Type B pancreatic cell (in vitro differentiated cells): ENCODE measurements at regions not wholly inside any gene's neighbourhood (a gene's known extent, or its start where the extent isn't known, plus 50 kb on each side); places are given as distances from the start of the nearest gene placed in this dataset.
"Not testable (repeated sequence)": the region's sequence is repeated elsewhere in the genome, so short reads cannot be mapped to it uniquely, and the experiment has no call there.

Experiments used
- DNase-seq: peaks from one replicate; pipeline ENCODE4 v3.0.0; 2021; ENCODE audit warnings: mixed read lengths; ENCODE audit not compliant: unreplicated experiment; ENCODE audit errors: extremely low spot score
- H3K27ac Mint-ChIP-seq: 2 replicates; pipeline ENCODE4 v1.8.0; 2021; ENCODE audit warnings: mild to moderate bottlenecking, mixed read lengths
- H3K27me3 Mint-ChIP-seq: 2 replicates; pipeline ENCODE4 v1.8.0; 2021; ENCODE audit warnings: mixed read lengths
- H3K36me3 Mint-ChIP-seq: 2 replicates; pipeline ENCODE4 v1.8.0; 2021; ENCODE audit warnings: mixed read lengths
- H3K4me1 Mint-ChIP-seq: one replicate; pipeline ENCODE4 v1.8.0; 2021; ENCODE audit warnings: mixed read lengths; ENCODE audit not compliant: unreplicated experiment
- H3K4me3 Mint-ChIP-seq: 2 replicates; pipeline ENCODE4 v1.8.0; 2021; ENCODE audit warnings: mild to moderate bottlenecking, mixed read lengths
- H3K9me3 Mint-ChIP-seq: 2 replicates; pipeline ENCODE4 v1.8.0; 2021; ENCODE audit warnings: mixed read lengths
- TF ChIP-seq, protein P1 (sequence below): fragments of 200-600 bp; sonication (generic); conservative IDR thresholded peaks from 2 replicates; pipeline ENCODE4 v1.5.0; 2021; ENCODE audit warnings: antibody characterized with exemption, mild to moderate bottlenecking

DNA sequence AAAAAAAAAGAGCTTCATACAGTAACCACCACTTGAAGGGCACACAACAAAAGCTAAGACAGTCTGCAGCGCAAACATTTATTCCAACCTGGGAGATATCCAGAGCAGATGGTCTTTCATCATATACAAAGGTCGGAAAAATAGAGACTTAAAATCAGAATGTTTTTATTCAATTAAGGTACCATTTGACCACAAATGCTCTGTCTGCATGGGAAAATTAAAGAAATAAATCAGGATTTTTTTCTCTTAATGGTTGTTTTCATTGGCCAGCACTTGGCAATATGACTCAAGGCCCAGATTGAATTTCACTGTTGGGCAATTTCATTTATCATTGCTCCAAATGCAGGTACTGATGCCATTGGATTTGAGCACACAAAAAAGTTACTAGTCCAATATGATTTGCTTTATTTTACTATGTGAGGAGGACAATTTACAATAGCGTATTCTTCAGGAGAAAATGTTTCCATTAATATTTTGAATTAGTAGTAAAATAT, 145.9 kb upstream of the AGTR1 start:
- Mint-ChIP-seq H3K9me3 (no peaks in the 10 kb centered on the region), H3K27ac (no peak overlapping the region), H3K36me3 (no peaks in the 10 kb centered on the region), H3K4me3 (no peak overlapping the region), H3K27me3 (no peaks in the 10 kb centered on the region), H3K4me1 (peaks cover 10% of the 10 kb centered on the region)
- no peak for DNase-seq
- TF ChIP-seq, protein P1, sequence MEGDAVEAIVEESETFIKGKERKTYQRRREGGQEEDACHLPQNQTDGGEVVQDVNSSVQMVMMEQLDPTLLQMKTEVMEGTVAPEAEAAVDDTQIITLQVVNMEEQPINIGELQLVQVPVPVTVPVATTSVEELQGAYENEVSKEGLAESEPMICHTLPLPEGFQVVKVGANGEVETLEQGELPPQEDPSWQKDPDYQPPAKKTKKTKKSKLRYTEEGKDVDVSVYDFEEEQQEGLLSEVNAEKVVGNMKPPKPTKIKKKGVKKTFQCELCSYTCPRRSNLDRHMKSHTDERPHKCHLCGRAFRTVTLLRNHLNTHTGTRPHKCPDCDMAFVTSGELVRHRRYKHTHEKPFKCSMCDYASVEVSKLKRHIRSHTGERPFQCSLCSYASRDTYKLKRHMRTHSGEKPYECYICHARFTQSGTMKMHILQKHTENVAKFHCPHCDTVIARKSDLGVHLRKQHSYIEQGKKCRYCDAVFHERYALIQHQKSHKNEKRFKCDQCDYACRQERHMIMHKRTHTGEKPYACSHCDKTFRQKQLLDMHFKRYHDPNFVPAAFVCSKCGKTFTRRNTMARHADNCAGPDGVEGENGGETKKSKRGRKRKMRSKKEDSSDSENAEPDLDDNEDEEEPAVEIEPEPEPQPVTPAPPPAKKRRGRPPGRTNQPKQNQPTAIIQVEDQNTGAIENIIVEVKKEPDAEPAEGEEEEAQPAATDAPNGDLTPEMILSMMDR: no peak

- Mint-ChIP-seq H3K4me1 (peaks cover 10% of the 10 kb centered on the region), H3K27ac (no peak overlapping the region), H3K4me3 (no peak overlapping the region), H3K9me3 (no peaks in the 10 kb centered on the region), H3K27me3 (no peaks in the 10 kb centered on the region), H3K36me3 (no peaks in the 10 kb centered on the region)
- TF ChIP-seq, protein P1: no peak
- DNase-seq: no peak
These were observed 143.3 kb upstream of the AGTR1 start for GRCh38 chr3:148554367-148554766.

- Mint-ChIP-seq H3K4me3 (no peak overlapping the region), H3K27me3 (no peaks in the 10 kb centered on the region), H3K27ac (no peak overlapping the region), H3K36me3 (no peaks in the 10 kb centered on the region), H3K9me3 (no peaks in the 10 kb centered on the region), H3K4me1 (peaks cover 10% of the 10 kb centered on the region)
- TF ChIP-seq, protein P1: no peak
- DNase-seq: no peak
These were observed 141.0 kb upstream of the AGTR1 start for GRCh38 chr3:148556664-148557063.

DNA sequence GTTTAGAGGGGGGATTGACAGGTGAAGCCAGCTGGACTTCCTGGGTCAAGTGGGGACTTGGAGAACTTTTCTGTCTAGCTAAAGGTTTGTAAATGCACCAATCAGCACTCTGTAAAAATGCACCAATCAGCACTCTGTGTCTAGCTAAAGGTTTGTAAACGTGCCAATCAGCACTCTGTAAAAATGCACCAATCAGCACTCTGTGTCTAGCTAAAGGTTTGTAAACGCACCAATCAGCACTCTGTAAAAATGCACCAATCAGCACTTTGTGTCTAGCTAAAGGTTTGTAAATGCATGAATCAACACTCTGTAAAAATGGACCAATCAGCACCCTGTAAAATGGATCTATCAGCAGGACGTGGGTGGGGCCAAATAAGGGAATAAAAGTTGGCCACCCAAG, 120.1 kb upstream of the AGTR1 start:
- not testable (repeated sequence) for H3K36me3 Mint-ChIP-seq, H3K27ac Mint-ChIP-seq, H3K9me3 Mint-ChIP-seq, H3K4me1 Mint-ChIP-seq, H3K4me3 Mint-ChIP-seq, H3K27me3 Mint-ChIP-seq, DNase-seq

DNA sequence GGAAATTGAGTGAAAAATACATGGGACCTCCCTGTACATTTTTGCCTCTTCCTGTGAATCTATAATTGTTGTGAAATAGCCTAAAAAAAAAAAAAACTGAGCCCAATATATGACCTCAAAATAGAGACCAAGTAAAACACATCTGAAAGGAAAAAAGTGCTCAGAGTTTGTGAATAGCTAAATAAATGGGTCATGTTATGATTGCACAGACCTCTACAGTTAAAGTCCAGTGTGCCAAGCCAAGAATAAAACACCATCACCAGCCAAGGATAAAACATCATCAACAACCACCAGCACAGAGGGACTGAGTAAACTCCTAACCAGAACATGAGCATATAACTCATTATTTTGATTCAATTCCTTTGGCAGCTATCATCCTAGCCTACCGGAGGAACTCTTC, 115.6 kb upstream of the AGTR1 start:
- H3K27ac Mint-ChIP-seq: no peak overlapping the region
- no peaks in the 10 kb centered on the region for H3K36me3 Mint-ChIP-seq
- H3K27me3 Mint-ChIP-seq: no peaks in the 10 kb centered on the region
- no peaks in the 10 kb centered on the region for H3K9me3 Mint-ChIP-seq
- TF ChIP-seq, protein P1: no peak
- DNase-seq: no peak
- no peaks in the 10 kb centered on the region for H3K4me1 Mint-ChIP-seq
- H3K4me3 Mint-ChIP-seq: no peak overlapping the region

- H3K36me3 Mint-ChIP-seq: no peaks in the 10 kb centered on the region
- H3K27ac Mint-ChIP-seq: no peak overlapping the region
- no peak for DNase-seq
- no peaks in the 10 kb centered on the region for H3K27me3 Mint-ChIP-seq
- no peaks in the 10 kb centered on the region for H3K4me1 Mint-ChIP-seq
- TF ChIP-seq, protein P1: no peak
- H3K9me3 Mint-ChIP-seq: no peaks in the 10 kb centered on the region
- no peak overlapping the region for H3K4me3 Mint-ChIP-seq
These were observed 113.9 kb upstream of the AGTR1 start for GRCh38 chr3:148583793-148584192.
